ENCODE measurements at regions not wholly inside any gene's neighbourhood (a gene's known extent, or its start where the extent isn't known, plus 50 kb on each side); places are given as distances from the start of the nearest gene placed in this dataset.
A peak's percentile ranks its signal among the peaks of the same experiment; 100 is the strongest.

GRCh38 chr10:121080281-121080891 is 229.2 kb downstream of the WDR11 start:
- TF ChIP-seq, protein P1, sequence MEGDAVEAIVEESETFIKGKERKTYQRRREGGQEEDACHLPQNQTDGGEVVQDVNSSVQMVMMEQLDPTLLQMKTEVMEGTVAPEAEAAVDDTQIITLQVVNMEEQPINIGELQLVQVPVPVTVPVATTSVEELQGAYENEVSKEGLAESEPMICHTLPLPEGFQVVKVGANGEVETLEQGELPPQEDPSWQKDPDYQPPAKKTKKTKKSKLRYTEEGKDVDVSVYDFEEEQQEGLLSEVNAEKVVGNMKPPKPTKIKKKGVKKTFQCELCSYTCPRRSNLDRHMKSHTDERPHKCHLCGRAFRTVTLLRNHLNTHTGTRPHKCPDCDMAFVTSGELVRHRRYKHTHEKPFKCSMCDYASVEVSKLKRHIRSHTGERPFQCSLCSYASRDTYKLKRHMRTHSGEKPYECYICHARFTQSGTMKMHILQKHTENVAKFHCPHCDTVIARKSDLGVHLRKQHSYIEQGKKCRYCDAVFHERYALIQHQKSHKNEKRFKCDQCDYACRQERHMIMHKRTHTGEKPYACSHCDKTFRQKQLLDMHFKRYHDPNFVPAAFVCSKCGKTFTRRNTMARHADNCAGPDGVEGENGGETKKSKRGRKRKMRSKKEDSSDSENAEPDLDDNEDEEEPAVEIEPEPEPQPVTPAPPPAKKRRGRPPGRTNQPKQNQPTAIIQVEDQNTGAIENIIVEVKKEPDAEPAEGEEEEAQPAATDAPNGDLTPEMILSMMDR (optimal IDR thresholded peaks at IDR 0.05 in 1 of 3, IDR thresholded peaks at IDR 0.05 in 1 of 3, conservative IDR thresholded peaks at IDR 0.05 in 1 of 3; ENCODE audit: extremely low read depth in 1 of 3, insufficient read depth in 2 of 3, low read length in 3 of 3): no peak
- TF ChIP-seq EZH2 (IDR thresholded peaks at IDR 0.05; ENCODE audit: low read length): no peak
- H3K79me2 ChIP-seq (ENCODE audit: control insufficient read depth, insufficient read depth, low read length): no peaks in the 10 kb centered on the region
- no peaks in the 10 kb centered on the region for H3K36me3 ChIP-seq (ENCODE audit: control insufficient read depth in 2 of 2, extremely low read depth in 1 of 2, insufficient read depth in 2 of 2, low read length in 2 of 2)
- no peak overlapping the region for H3K27ac ChIP-seq (ENCODE audit: control insufficient read depth, insufficient read depth, low read length)
- no peak overlapping the region for H3K9ac ChIP-seq (ENCODE audit: control insufficient read depth, extremely low read depth, insufficient read depth, low read length)
- H3K9me3 ChIP-seq (ENCODE audit: control insufficient read depth, low read depth, low read length): no peaks in the 10 kb centered on the region
- H3K4me1 ChIP-seq (ENCODE audit: control insufficient read depth, extremely low read depth, insufficient read depth, low read length): peaks cover 41% of the 10 kb centered on the region
- dilution Hi-C loops (cut with MboI; ENCODE audit: extremely low pct_ligation_motif_present, low sequenced_read_pairs): no loop called here
- no peak overlapping the region for H3K4me2 ChIP-seq (ENCODE audit: control insufficient read depth, extremely low read depth, insufficient read depth, low read depth, low read length)
- DNase-seq (ENCODE audit: low read depth, low spot score): no peak
- no peak overlapping the region for H3K4me3 ChIP-seq (ENCODE audit: control insufficient read depth in 2 of 3, extremely low read depth in 1 of 3, insufficient read depth in 2 of 3, low read depth in 1 of 3, low read length in 3 of 3)
- peak; percentile 32 for FAIRE-seq
- H4K20me1 ChIP-seq (ENCODE audit: control insufficient read depth, extremely low read depth, insufficient read depth, low read length): no peaks in the 10 kb centered on the region
- no peaks in the 10 kb centered on the region for H3K27me3 ChIP-seq (ENCODE audit: control insufficient read depth, extremely low read depth, insufficient read depth, low read length)
- peak overlapping the region; percentile 11 for H2AFZ ChIP-seq (ENCODE audit: control insufficient read depth, low read length)
- no peaks in the 10 kb centered on the region for H3K9me1 ChIP-seq (ENCODE audit: control insufficient read depth, extremely low read depth, insufficient read depth, low read length)

- Histone ChIP-seq H3K79me2 (ENCODE audit: control insufficient read depth, insufficient read depth, low read length) (no peaks in the 10 kb centered on the region), H3K4me1 (ENCODE audit: control insufficient read depth, extremely low read depth, insufficient read depth, low read length) (peaks cover 41% of the 10 kb centered on the region), H3K27me3 (ENCODE audit: control insufficient read depth, extremely low read depth, insufficient read depth, low read length) (no peaks in the 10 kb centered on the region), H2AFZ (ENCODE audit: control insufficient read depth, low read length) (no peak overlapping the region), H3K9me1 (ENCODE audit: control insufficient read depth, extremely low read depth, insufficient read depth, low read length) (no peaks in the 10 kb centered on the region), H3K9me3 (ENCODE audit: control insufficient read depth, low read depth, low read length) (no peaks in the 10 kb centered on the region), H3K9ac (ENCODE audit: control insufficient read depth, extremely low read depth, insufficient read depth, low read length) (no peak overlapping the region), H3K27ac (ENCODE audit: control insufficient read depth, insufficient read depth, low read length) (no peak overlapping the region), H3K4me3 (ENCODE audit: control insufficient read depth in 2 of 3, extremely low read depth in 1 of 3, insufficient read depth in 2 of 3, low read depth in 1 of 3, low read length in 3 of 3) (no peak overlapping the region), H4K20me1 (ENCODE audit: control insufficient read depth, extremely low read depth, insufficient read depth, low read length) (no peaks in the 10 kb centered on the region), H3K36me3 (ENCODE audit: control insufficient read depth in 2 of 2, extremely low read depth in 1 of 2, insufficient read depth in 2 of 2, low read length in 2 of 2) (no peaks in the 10 kb centered on the region), H3K4me2 (ENCODE audit: control insufficient read depth, extremely low read depth, insufficient read depth, low read depth, low read length) (no peak overlapping the region)
- TF ChIP-seq, protein P1 (optimal IDR thresholded peaks at IDR 0.05 in 1 of 3, IDR thresholded peaks at IDR 0.05 in 1 of 3, conservative IDR thresholded peaks at IDR 0.05 in 1 of 3; ENCODE audit: extremely low read depth in 1 of 3, insufficient read depth in 2 of 3, low read length in 3 of 3): no peak
- TF ChIP-seq EZH2 (IDR thresholded peaks at IDR 0.05; ENCODE audit: low read length): no peak
- FAIRE-seq: no peak
- no peak for DNase-seq (ENCODE audit: low read depth, low spot score)
- dilution Hi-C loops (cut with MboI; ENCODE audit: extremely low pct_ligation_motif_present, low sequenced_read_pairs): no loop called here
Observed at GRCh38 chr10:121081306-121081705, 230.1 kb downstream of the WDR11 start.
